OCI-LY3 (cell line): ENCODE measurements at regions not wholly inside any gene's neighbourhood (a gene's known extent, or its start where the extent isn't known, plus 50 kb on each side); places are given as distances from the start of the nearest gene placed in this dataset.
"Not testable (repeated sequence)": the region's sequence is repeated elsewhere in the genome, so short reads cannot be mapped to it uniquely, and the experiment has no call there.

Source experiments
- H2AFZ ChIP-seq: fragments of 200-600, 300-600 bp; shearing (Covaris generic); 2 replicates; pipeline ENCODE4 v1.6.0; 2014; ENCODE audit warnings: antibody characterized with exemption, low read depth, low read length
- H3K27ac ChIP-seq: fragments of 200-600, 300-600 bp; sonication (generic); 2 replicates; pipeline ENCODE4 v1.5.1; 2014; ENCODE audit warnings: mild to moderate bottlenecking, low read length, moderate library complexity, mixed read lengths
- H3K27me3 ChIP-seq: fragments of 200-600, 300-600 bp; sonication (generic); 2 replicates; pipeline ENCODE4 v1.6.1; 2014; ENCODE audit warnings: low read depth, low read length, mixed read lengths
- H3K36me3 ChIP-seq: fragments of 200-600, 300-600 bp; sonication (generic); replicated peaks from 2 replicates; pipeline ENCODE3; 2014; ENCODE audit warnings: low read depth, low read length, mixed read lengths
- H3K4me1 ChIP-seq: fragments of 300-600, 200-600 bp; sonication (generic); 2 replicates; pipeline ENCODE4 v1.6.1; 2014; ENCODE audit warnings: low read length, mixed read lengths
- H3K4me2 ChIP-seq: fragments of 200-600, 300-600 bp; sonication (generic); 2 replicates; pipeline ENCODE4 v1.6.1; 2014; ENCODE audit warnings: low read length, mixed read lengths
- H3K4me3 ChIP-seq: fragments of 300-600, 200-600 bp; sonication (generic); 2 replicates; pipeline ENCODE4 v1.5.1; 2014; ENCODE audit warnings: antibody characterized with exemption, mild to moderate bottlenecking, low read length, moderate library complexity
- H3K79me2 ChIP-seq: fragments of 300-600, 200-600 bp; shearing (Covaris generic); 2 replicates; pipeline ENCODE4 v1.6.1; 2014; ENCODE audit warnings: mild to moderate bottlenecking, low read length, mixed read lengths
- H3K9ac ChIP-seq: fragments of 300-600, 200-600 bp; shearing (Covaris generic); 2 replicates; pipeline ENCODE4 v1.6.0; 2014; ENCODE audit warnings: mild to moderate bottlenecking, low read length, moderate library complexity
- H3K9me3 ChIP-seq: fragments of 200-600, 300-600 bp; shearing (Covaris generic); 2 replicates; pipeline ENCODE4 v1.6.1; 2014; ENCODE audit warnings: low read length, mixed read lengths; ENCODE audit not compliant: insufficient read depth
- H4K20me1 ChIP-seq: fragments of 200-600, 300-600 bp; sonication (generic); 2 replicates; pipeline ENCODE4 v1.6.1; 2016; ENCODE audit warnings: low read length, mixed read lengths; ENCODE audit not compliant: insufficient read depth
- CTCF ChIP-seq: fragments of 200-600, 300-600 bp; sonication (generic); IDR thresholded peaks from 2 replicates; pipeline ENCODE4 v1.5.1; 2014; ENCODE audit warnings: antibody characterized with exemption, low read length, low read depth
- EZH2phosphoT487 ChIP-seq: fragments of 200-600 bp; shearing (Covaris generic); IDR thresholded peaks from 2 replicates; pipeline ENCODE4 v1.6.1; 2018; ENCODE audit warnings: antibody characterized with exemption, mixed run types, low read depth

- no peak for TF ChIP-seq EZH2phosphoT487
- TF ChIP-seq CTCF = no peak
- H2AFZ ChIP-seq = no peak overlapping the region
- peaks cover 18% of the 10 kb centered on the region for H3K27me3 ChIP-seq
- no peak overlapping the region for H3K4me2 ChIP-seq
- no peaks in the 10 kb centered on the region for H3K36me3 ChIP-seq
- no peaks in the 10 kb centered on the region for H3K79me2 ChIP-seq
- no peaks in the 10 kb centered on the region for H3K4me1 ChIP-seq
- no peak overlapping the region for H3K27ac ChIP-seq
- H3K9me3 ChIP-seq = no peaks in the 10 kb centered on the region
- no peaks in the 10 kb centered on the region for H4K20me1 ChIP-seq
- H3K4me3 ChIP-seq = no peak overlapping the region
- no peak overlapping the region for H3K9ac ChIP-seq
Observed at GRCh38 chr7:55261386-55261770, 103.8 kb upstream of the LANCL2 start.

GRCh38 chr7:55265328-55265727, 99.8 kb upstream of the LANCL2 start:
- H3K27ac ChIP-seq, H4K20me1 ChIP-seq, H2AFZ ChIP-seq, H3K9ac ChIP-seq, H3K79me2 ChIP-seq, H3K36me3 ChIP-seq, H3K4me1 ChIP-seq, H3K9me3 ChIP-seq, H3K4me2 ChIP-seq, H3K4me3 ChIP-seq, H3K27me3 ChIP-seq: not testable (repeated sequence)

GRCh38 chr7:55265836-55266642, 99.1 kb upstream of the LANCL2 start:
- H3K27ac ChIP-seq = no peak overlapping the region
- peaks cover 8% of the 10 kb centered on the region for H3K27me3 ChIP-seq
- no peaks in the 10 kb centered on the region for H4K20me1 ChIP-seq
- no peak for TF ChIP-seq EZH2phosphoT487
- no peak for TF ChIP-seq CTCF
- H3K4me3 ChIP-seq = no peak overlapping the region
- no peak overlapping the region for H2AFZ ChIP-seq
- no peaks in the 10 kb centered on the region for H3K79me2 ChIP-seq
- H3K9ac ChIP-seq = no peak overlapping the region
- no peaks in the 10 kb centered on the region for H3K4me1 ChIP-seq
- no peak overlapping the region for H3K4me2 ChIP-seq
- no peaks in the 10 kb centered on the region for H3K9me3 ChIP-seq
- no peaks in the 10 kb centered on the region for H3K36me3 ChIP-seq

GRCh38 chr7:55271069-55271626, 94.0 kb upstream of the LANCL2 start:
- peaks cover 6% of the 10 kb centered on the region; the same call in 1 of the 2 replicates for H3K27me3 ChIP-seq
- no peaks in the 10 kb centered on the region for H4K20me1 ChIP-seq
- no peaks in the 10 kb centered on the region for H3K79me2 ChIP-seq
- H3K4me3 ChIP-seq = no peak overlapping the region
- TF ChIP-seq EZH2phosphoT487 = no peak
- TF ChIP-seq CTCF = peak; percentile 77
- no peak overlapping the region; the same call in 1 of the 2 replicates for H3K4me2 ChIP-seq
- H3K27ac ChIP-seq = no peak overlapping the region
- H3K9me3 ChIP-seq = no peaks in the 10 kb centered on the region
- H2AFZ ChIP-seq = no peak overlapping the region
- H3K4me1 ChIP-seq = no peaks in the 10 kb centered on the region
- H3K9ac ChIP-seq = no peak overlapping the region
- H3K36me3 ChIP-seq = no peaks in the 10 kb centered on the region
